Mucosa of descending colon (tissue), 3 donors: ENCODE measurements at regions not wholly inside any gene's neighbourhood (a gene's known extent, or its start where the extent isn't known, plus 50 kb on each side); places are given as distances from the start of the nearest gene placed in this dataset.

ENCODE experiments used
- ATAC-seq: fragments of 200-7000 bp; cut with Tn5 transposase; one replicate; pipeline ENCODE4 v1.9.1; 2020; ENCODE audit warnings: mild to moderate bottlenecking, moderate library complexity
- DNase-seq, 3 donors: peaks; one replicate each; pipeline ENCODE4 v3.0.0-alpha.2; 2020
- H3K36me3 ChIP-seq: fragments of 200-600 bp; one replicate; pipeline ENCODE4 v1.8.0; 2021; ENCODE audit warnings: low read depth, mild to moderate bottlenecking
- H3K4me1 ChIP-seq: fragments of 200-600 bp; one replicate; pipeline ENCODE4 v1.8.0; 2021; ENCODE audit warnings: low read depth, mild to moderate bottlenecking
- H3K4me3 ChIP-seq: fragments of 200-600 bp; one replicate; pipeline ENCODE4 v1.8.0; 2021; ENCODE audit warnings: mild to moderate bottlenecking
- H3K9me3 ChIP-seq: fragments of 200-600 bp; one replicate; pipeline ENCODE4 v1.8.0; 2021; ENCODE audit warnings: mild to moderate bottlenecking
- intact Hi-C, 2 donors: fragments of 100-400 bp; cut with DNase I in 1 of 2; cut with micrococcal nuclease in 1 of 2; formaldehyde crosslinking; loops; one replicate each; pipeline versions ENCODE4 v1.11.0 to v1.11.1; 2022; cut with DNase I, micrococcal nuclease
- TF ChIP-seq, protein P1 (sequence below): fragments of 200-600 bp; IDR thresholded peaks from one replicate; pipeline ENCODE4 v1.8.0; 2022; ENCODE audit warnings: antibody characterized with exemption, mild to moderate bottlenecking
- donor health status: DM: no; HTN: no; CAD: no; lungs with moderate emphysema.
- donor health status: DM: no; HTN: no; CAD: no.
- donor health status: DM: no; HTN: yes; CAD: no.

DNA sequence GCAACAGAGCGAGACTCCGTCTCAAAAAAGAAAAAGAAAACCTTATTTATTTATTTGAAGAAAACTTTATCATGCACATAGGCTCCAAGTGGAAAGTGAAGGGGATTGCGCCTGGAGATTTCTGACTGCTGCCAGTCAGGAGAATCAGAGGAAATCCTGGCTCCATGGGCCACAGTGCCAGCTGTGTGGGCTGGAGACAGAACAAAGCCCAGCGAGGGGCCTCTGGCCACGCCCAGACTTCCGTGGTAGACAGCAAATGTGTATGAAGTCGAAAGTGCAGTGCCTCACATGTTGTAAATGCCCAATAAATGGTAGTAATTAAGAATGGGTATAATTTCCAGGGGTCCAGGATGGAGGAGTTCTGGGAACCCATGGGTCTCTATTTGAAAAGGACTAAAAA is 75.8 kb upstream of the WWC1 start:
- intact Hi-C loops = no loop called here
- Histone ChIP-seq H3K36me3 (no peaks in the 10 kb centered on the region), H3K4me3 (no peak overlapping the region), H3K4me1 (peaks cover 2% of the 10 kb centered on the region), H3K9me3 (no peaks in the 10 kb centered on the region)
- TF ChIP-seq, protein P1, sequence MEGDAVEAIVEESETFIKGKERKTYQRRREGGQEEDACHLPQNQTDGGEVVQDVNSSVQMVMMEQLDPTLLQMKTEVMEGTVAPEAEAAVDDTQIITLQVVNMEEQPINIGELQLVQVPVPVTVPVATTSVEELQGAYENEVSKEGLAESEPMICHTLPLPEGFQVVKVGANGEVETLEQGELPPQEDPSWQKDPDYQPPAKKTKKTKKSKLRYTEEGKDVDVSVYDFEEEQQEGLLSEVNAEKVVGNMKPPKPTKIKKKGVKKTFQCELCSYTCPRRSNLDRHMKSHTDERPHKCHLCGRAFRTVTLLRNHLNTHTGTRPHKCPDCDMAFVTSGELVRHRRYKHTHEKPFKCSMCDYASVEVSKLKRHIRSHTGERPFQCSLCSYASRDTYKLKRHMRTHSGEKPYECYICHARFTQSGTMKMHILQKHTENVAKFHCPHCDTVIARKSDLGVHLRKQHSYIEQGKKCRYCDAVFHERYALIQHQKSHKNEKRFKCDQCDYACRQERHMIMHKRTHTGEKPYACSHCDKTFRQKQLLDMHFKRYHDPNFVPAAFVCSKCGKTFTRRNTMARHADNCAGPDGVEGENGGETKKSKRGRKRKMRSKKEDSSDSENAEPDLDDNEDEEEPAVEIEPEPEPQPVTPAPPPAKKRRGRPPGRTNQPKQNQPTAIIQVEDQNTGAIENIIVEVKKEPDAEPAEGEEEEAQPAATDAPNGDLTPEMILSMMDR = no peak
- peak in 1 of 3 donors; percentile 33 for DNase-seq
- peak; percentile 35 for ATAC-seq

DNA sequence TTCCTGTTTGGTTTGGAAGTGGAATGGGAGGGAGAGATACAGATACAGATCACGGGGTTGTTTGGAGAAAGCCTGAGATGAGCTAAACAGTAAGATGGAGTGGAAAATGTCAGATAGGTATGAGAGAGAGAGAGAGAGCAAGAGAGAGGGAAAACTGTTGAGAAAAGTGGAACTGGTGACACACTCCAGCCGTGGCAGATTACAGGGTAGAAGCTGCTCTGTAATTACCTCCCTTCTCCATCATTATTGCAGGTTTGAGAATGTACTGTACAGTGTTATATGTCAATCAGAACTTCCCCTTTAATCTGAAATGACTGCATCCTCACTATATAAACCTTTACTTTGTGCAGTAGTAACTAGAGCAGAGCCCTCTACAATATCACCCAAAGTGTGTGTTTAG is 74.5 kb upstream of the WWC1 start:
- intact Hi-C loops = no loop called here
- ATAC-seq (no peak), DNase-seq (no peak)
- H3K4me3 ChIP-seq = no peak overlapping the region
- no peaks in the 10 kb centered on the region for H3K36me3 ChIP-seq
- TF ChIP-seq, protein P1 = no peak
- H3K9me3 ChIP-seq = no peaks in the 10 kb centered on the region
- H3K4me1 ChIP-seq = peaks cover 2% of the 10 kb centered on the region

DNA sequence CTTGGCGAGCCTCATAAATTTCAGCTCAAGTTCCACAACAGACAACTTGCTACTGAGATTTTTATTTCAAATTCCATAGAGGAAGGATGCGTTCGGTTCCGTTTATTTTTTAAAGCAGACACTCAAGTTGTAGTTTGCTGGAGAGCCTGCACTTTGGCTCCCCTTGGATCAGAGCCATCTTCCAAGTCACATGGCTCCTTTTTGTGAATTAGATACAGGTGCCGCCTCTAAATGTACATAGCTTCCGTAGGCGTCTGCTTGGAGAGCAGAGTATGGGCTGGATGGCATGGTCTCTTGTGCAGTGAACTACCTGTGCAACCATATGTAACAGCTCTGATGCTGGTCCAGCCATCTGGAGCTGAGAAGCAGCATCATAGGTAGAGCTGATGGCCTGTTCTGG is 73.9 kb upstream of the WWC1 start:
- intact Hi-C loops = no loop called here
- H3K36me3 ChIP-seq = no peaks in the 10 kb centered on the region
- peak; percentile 64 for ATAC-seq
- TF ChIP-seq, protein P1 = no peak
- no peak overlapping the region for H3K4me3 ChIP-seq
- H3K4me1 ChIP-seq = peaks cover 2% of the 10 kb centered on the region
- H3K9me3 ChIP-seq = no peaks in the 10 kb centered on the region
- DNase-seq = peak in 2 of 3 donors; percentile 27 to 73

DNA sequence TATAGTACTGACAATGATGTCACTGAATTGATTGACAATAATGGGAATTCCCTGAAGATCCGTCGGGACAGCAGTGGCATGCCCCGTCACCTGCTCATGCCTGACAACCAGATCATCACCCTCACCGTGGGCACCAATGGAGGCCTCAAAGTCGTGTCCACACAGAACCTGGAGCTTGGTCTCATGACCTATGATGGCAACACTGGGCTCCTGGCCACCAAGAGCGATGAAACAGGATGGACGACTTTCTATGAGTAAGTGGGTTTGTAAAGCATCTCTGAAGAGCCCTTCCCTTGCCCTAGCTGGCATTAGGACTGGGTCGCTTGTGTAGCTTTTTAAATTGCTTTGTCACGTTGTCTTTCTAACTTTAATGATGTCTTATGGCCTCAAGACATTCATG is 72.7 kb upstream of the WWC1 start:
- Histone ChIP-seq H3K4me1 (peaks cover 2% of the 10 kb centered on the region), H3K36me3 (no peaks in the 10 kb centered on the region), H3K4me3 (no peak overlapping the region), H3K9me3 (no peaks in the 10 kb centered on the region)
- TF ChIP-seq, protein P1 = no peak
- ATAC-seq = no peak
- intact Hi-C loops = loop anchor here in 1 of 2 donors (2.0 kb wide), 1 partner anchor 104 kb away; no protein-coding TSS in a partner anchor
- DNase-seq = no peak

DNA sequence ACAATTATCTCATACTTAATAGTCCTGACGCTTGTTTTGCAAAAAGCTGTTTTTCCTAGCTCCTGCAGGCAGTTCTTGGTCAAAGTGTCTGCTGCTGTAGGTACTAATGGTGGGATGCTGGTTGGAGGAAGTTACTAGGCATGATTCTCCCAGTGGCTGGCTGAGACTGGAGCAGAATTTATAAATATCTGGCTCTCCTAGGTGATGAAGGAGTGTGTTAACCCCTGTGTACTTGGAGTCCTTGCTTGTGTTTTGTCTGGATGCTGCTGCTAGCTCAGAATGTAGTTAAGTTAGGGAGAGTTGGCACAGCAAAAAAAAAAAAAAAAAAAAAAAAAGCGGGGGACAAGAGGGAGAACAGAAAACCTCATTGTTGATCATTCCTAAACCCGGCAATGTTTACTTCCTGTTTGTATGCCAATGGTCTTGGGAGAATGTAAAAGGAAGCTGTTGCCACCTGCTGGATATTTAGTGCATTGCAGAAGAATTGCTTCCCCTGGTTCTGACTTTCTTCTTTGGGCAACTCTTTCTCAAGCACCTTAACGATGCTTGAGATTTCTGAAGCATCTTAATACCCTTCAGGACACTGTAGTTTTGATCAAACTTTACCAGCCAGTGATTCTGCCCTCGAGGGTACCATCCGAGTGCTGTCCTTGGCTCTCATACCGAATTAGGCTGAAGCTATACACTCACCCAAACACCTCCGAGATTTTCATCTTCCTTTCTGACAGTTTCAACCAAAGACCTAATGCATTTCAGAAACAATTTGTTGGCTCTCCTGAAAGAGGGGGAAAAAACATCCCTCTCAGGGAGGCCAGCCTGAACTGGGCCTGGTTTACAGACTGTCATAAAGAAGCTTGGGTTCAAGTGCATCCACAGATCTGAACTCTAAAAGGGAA is 71.7 kb upstream of the WWC1 start:
- no peak overlapping the region for H3K4me3 ChIP-seq
- ATAC-seq (peak; percentile 85), DNase-seq (peak in 1 of 3 donors; percentile 87)
- H3K4me1 ChIP-seq = peaks cover 2% of the 10 kb centered on the region
- TF ChIP-seq, protein P1 = peak; percentile 86
- intact Hi-C loops = loop anchor here in 1 of 2 donors (2.0 kb wide), 1 partner anchor 105 kb away; no protein-coding TSS in a partner anchor
- H3K9me3 ChIP-seq = no peaks in the 10 kb centered on the region
- no peaks in the 10 kb centered on the region for H3K36me3 ChIP-seq
